22Rv1 (cell line): ENCODE measurements at regions not wholly inside any gene's neighbourhood (a gene's known extent, or its start where the extent isn't known, plus 50 kb on each side); places are given as distances from the start of the nearest gene placed in this dataset.

Source experiments
- ZFX ChIP-seq: fragments of 450-650 bp; IDR thresholded peaks from 2 replicates; pipeline ENCODE4 v1.6.1; 2017; ENCODE audit warnings: antibody characterized with exemption, borderline replicate concordance
- TF ChIP-seq, protein P1 (sequence below): fragments of 450-650 bp; IDR thresholded peaks from 2 replicates; pipeline ENCODE4 v1.5.1; 2017; ENCODE audit warnings: mild to moderate bottlenecking

DNA sequence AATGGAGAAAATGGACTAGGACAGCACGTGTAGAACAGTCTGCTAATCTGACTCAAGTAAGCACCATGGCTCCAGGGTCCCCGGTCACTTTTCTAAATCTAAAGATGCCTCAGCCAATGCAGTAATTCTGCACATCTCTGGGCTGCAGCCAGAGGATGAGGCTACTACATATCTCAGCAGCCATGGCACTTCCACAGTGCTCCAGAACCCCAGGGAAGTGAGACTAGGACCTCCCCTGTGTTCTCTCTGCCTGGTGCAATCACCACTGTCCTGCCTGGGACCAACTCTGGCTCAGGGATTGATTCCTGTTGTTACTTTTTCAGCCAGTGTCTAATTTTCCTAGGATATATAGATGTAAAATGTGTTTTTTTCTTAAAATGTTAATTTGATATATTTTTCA is 129.4 kb upstream of the TOP3B start:
- TF ChIP-seq, protein P1, sequence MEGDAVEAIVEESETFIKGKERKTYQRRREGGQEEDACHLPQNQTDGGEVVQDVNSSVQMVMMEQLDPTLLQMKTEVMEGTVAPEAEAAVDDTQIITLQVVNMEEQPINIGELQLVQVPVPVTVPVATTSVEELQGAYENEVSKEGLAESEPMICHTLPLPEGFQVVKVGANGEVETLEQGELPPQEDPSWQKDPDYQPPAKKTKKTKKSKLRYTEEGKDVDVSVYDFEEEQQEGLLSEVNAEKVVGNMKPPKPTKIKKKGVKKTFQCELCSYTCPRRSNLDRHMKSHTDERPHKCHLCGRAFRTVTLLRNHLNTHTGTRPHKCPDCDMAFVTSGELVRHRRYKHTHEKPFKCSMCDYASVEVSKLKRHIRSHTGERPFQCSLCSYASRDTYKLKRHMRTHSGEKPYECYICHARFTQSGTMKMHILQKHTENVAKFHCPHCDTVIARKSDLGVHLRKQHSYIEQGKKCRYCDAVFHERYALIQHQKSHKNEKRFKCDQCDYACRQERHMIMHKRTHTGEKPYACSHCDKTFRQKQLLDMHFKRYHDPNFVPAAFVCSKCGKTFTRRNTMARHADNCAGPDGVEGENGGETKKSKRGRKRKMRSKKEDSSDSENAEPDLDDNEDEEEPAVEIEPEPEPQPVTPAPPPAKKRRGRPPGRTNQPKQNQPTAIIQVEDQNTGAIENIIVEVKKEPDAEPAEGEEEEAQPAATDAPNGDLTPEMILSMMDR = no peak
- no peak for TF ChIP-seq ZFX
